NT2/D1 (cell line): ENCODE measurements at regions not wholly inside any gene's neighbourhood (a gene's known extent, or its start where the extent isn't known, plus 50 kb on each side); places are given as distances from the start of the nearest gene placed in this dataset.

ENCODE experiments used
- SUZ12 ChIP-seq: IDR thresholded peaks from 2 replicates; pipeline ENCODE4 v1.6.1; 2011; ENCODE audit not compliant: insufficient read length, insufficient read depth; ENCODE audit errors: extremely low read depth
- YY1 ChIP-seq: IDR thresholded peaks from 2 replicates; pipeline ENCODE4 v1.6.1; 2011; ENCODE audit not compliant: insufficient read length, insufficient read depth
- ZNF274 ChIP-seq: IDR thresholded peaks from 2 replicates; pipeline ENCODE4 v1.6.1; 2011; ENCODE audit warnings: mild to moderate bottlenecking, low read depth, low read length

DNA sequence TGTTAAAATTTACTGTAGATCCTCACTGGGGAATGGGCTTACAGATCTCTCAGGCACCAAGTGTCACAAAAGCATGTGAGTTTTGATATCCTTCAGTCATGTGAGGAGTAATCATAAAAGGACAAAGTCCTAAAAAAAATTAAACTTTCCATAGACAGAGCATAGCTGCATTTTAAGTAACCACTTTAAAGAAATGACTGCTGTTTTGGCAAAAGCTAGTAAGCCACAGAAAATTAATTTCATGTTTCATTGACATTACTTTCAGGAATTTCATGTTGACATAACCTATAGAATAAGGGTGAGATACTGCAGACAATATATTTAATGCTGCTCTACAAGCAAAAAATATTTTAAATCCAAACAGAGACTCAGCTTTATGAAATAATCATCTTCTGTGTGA, 156.3 kb downstream of the LYPLAL1 start:
- TF ChIP-seq YY1 (no peak), ZNF274 (no peak), SUZ12 (no peak)
